IMR-90 (cell line): ENCODE measurements at regions not wholly inside any gene's neighbourhood (a gene's known extent, or its start where the extent isn't known, plus 50 kb on each side); places are given as distances from the start of the nearest gene placed in this dataset.

ENCODE experiments used
- ATAC-seq: fragments of 200-7000 bp; cut with Tn5 transposase; 2 replicates; pipeline ENCODE4 v1.9.1; 2020; ENCODE audit warnings: low read depth, mild to moderate bottlenecking, moderate library complexity
- BruUV-seq: library from RNA; stranded (reverse); fragments of 400-500 nt; replicated peaks from 2 replicates; lab custom pipeline; 2021; lab: Mats Ljungman, UMichigan
- CTCF ChIA-PET: fragments of 300-600 bp; formaldehyde crosslinking; extraction: SDS; loops from one replicate; lab custom pipeline; 2021; ENCODE audit warnings: antibody characterized with exemption; lab: Yijun Ruan, JAX
- POLR2A ChIA-PET: fragments of 300-600 bp; sonication (Branson Sonifier 250); formaldehyde crosslinking; loops from one replicate; lab custom pipeline; 2022; ENCODE audit warnings: antibody characterized with exemption; ENCODE audit not compliant: unreplicated experiment; lab: Charles Lee
- DNase-seq: peaks from one replicate; pipeline ENCODE4 v3.0.0; 2013
- H2AFZ ChIP-seq: replicated peaks from 2 replicates; pipeline ENCODE3; 2013; ENCODE audit warnings: low read length, mild to moderate bottlenecking; ENCODE audit not compliant: poor library complexity
- H2AK5ac ChIP-seq: 2 replicates; pipeline ENCODE4 v1.6.1; 2013; ENCODE audit warnings: low read depth, low read length, inconsistent platforms
- H2AK9ac ChIP-seq: replicated peaks from 2 replicates; pipeline ENCODE3; 2013; ENCODE audit warnings: mild to moderate bottlenecking, low read depth, low read length, moderate library complexity; ENCODE audit not compliant: poor library complexity
- H2BK120ac ChIP-seq: 2 replicates; pipeline ENCODE4 v1.6.1; 2013; ENCODE audit warnings: low read depth, low read length, inconsistent platforms
- H2BK15ac ChIP-seq: 3 replicates; pipeline ENCODE4 v1.6.1; 2013; ENCODE audit warnings: low read depth, low read length, inconsistent platforms
- H2BK20ac ChIP-seq: 2 replicates; pipeline ENCODE4 v1.6.1; 2013; ENCODE audit warnings: low read depth, mild to moderate bottlenecking, inconsistent platforms, low read length, moderate library complexity
- H2BK5ac ChIP-seq: 2 replicates; pipeline ENCODE4 v1.6.1; 2013; ENCODE audit warnings: mild to moderate bottlenecking, low read depth, low read length, inconsistent platforms; ENCODE audit not compliant: poor library complexity, severe bottlenecking
- H3K14ac ChIP-seq: replicated peaks from 2 replicates; pipeline ENCODE4 v1.6.1; 2013; ENCODE audit warnings: low read depth, low read length, inconsistent platforms
- H3K18ac ChIP-seq: 2 replicates; pipeline ENCODE4 v1.6.1; 2013; ENCODE audit warnings: low read depth, low read length, control low read depth
- H3K23ac ChIP-seq: 2 replicates; pipeline ENCODE4 v1.6.1; 2013; ENCODE audit warnings: low read depth, low read length, inconsistent platforms
- H3K27ac ChIP-seq: 2 replicates; pipeline ENCODE4 v1.5.1; 2013; ENCODE audit warnings: mild to moderate bottlenecking, control low read depth, low read length; ENCODE audit not compliant: insufficient read depth
- H3K27me3 ChIP-seq: 2 replicates; pipeline ENCODE4 v1.6.1; 2013; ENCODE audit warnings: low read length; ENCODE audit not compliant: control insufficient read depth, insufficient read depth
- H3K36me3 ChIP-seq: 2 replicates; pipeline ENCODE4 v1.6.1; 2013; ENCODE audit warnings: low read length, mixed read lengths; ENCODE audit not compliant: control insufficient read depth, insufficient read depth
- H3K4ac ChIP-seq: 2 replicates; pipeline ENCODE4 v1.6.1; 2013; ENCODE audit warnings: low read depth, low read length, inconsistent platforms
- H3K4me1 ChIP-seq: 2 replicates; pipeline ENCODE4 v1.6.1; 2013; ENCODE audit warnings: low read length, mixed read lengths; ENCODE audit not compliant: control insufficient read depth, insufficient read depth
- H3K4me2 ChIP-seq: 2 replicates; pipeline ENCODE4 v1.6.1; 2013; ENCODE audit warnings: low read depth, mild to moderate bottlenecking, control low read depth, low read length, moderate library complexity
- H3K4me3 ChIP-seq: 2 replicates; pipeline ENCODE4 v1.5.1; 2013; ENCODE audit warnings: low read depth, mild to moderate bottlenecking, control low read depth, low read length, moderate library complexity; ENCODE audit not compliant: insufficient read depth
- H3K56ac ChIP-seq: 2 replicates; pipeline ENCODE4 v1.6.1; 2013; ENCODE audit warnings: low read length, inconsistent platforms; ENCODE audit not compliant: insufficient read depth; ENCODE audit errors: extremely low read depth
- H3K79me1 ChIP-seq, 2 experiments: 2 replicates each; pipeline ENCODE4 v1.6.1; 2013; ENCODE audit warnings: low read length in 2 of 2, inconsistent platforms in 1 of 2, low read depth in 1 of 2
- H3K9ac ChIP-seq: 2 replicates; pipeline ENCODE4 v1.6.1; 2013; ENCODE audit warnings: low read depth, low read length, control low read depth
- H3K9me1 ChIP-seq: 2 replicates; pipeline ENCODE4 v1.6.1; 2013; ENCODE audit warnings: low read length, inconsistent platforms; ENCODE audit not compliant: insufficient read depth
- H3K9me3 ChIP-seq: 2 replicates; pipeline ENCODE4 v1.6.1; 2013; ENCODE audit warnings: low read length; ENCODE audit not compliant: control insufficient read depth, insufficient read depth
- H4K20me1 ChIP-seq: 2 replicates; pipeline ENCODE4 v1.6.1; 2013; ENCODE audit warnings: low read length, inconsistent platforms; ENCODE audit not compliant: insufficient read depth
- H4K5ac ChIP-seq: 2 replicates; pipeline ENCODE4 v1.6.1; 2013; ENCODE audit warnings: mild to moderate bottlenecking, low read depth, low read length, control low read depth
- H4K8ac ChIP-seq, 2 experiments: 2 replicates each; pipeline ENCODE4 v1.6.1; 2013; ENCODE audit warnings: low read depth in 2 of 2, low read length in 2 of 2, control low read depth in 1 of 2, inconsistent platforms in 1 of 2
- H4K91ac ChIP-seq: 2 replicates; pipeline ENCODE4 v1.6.1; 2013; ENCODE audit warnings: low read depth, low read length, inconsistent platforms; ENCODE audit not compliant: insufficient read depth
- BHLHE40 ChIP-seq: fragments of 150-350 bp; IDR thresholded peaks from 2 replicates; pipeline ENCODE4 v1.6.1; 2016; ENCODE audit warnings: mild to moderate bottlenecking, low read depth, low read length
- CEBPB ChIP-seq: IDR thresholded peaks from 2 replicates; pipeline ENCODE4 v1.6.1; 2012; ENCODE audit warnings: low read depth, low read length, improper control_type of control experiment
- CHD1 ChIP-seq: IDR thresholded peaks from 2 replicates; pipeline ENCODE4 v1.6.1; 2012; ENCODE audit warnings: low read depth, low read length, improper control_type of control experiment
- FOS ChIP-seq: fragments of 150-350 bp; IDR thresholded peaks from 2 replicates; pipeline ENCODE4 v1.6.1; 2016; ENCODE audit warnings: low read depth, low read length
- MAZ ChIP-seq: IDR thresholded peaks from 2 replicates; pipeline ENCODE4 v1.6.1; 2012; ENCODE audit warnings: low read depth, mild to moderate bottlenecking, low read length, improper control_type of control experiment, moderate library complexity, borderline replicate concordance
- MXI1 ChIP-seq: IDR thresholded peaks from 2 replicates; pipeline ENCODE4 v1.6.1; 2012; ENCODE audit warnings: low read depth, mild to moderate bottlenecking, low read length, moderate library complexity, borderline replicate concordance
- NFE2L2 ChIP-seq: fragments of 150-350 bp; IDR thresholded peaks from 2 replicates; pipeline ENCODE4 v1.6.1; 2016; ENCODE audit warnings: low read depth, mild to moderate bottlenecking, low read length
- POLR2A ChIP-seq: IDR thresholded peaks from 2 replicates; pipeline ENCODE4 v1.6.1; 2012; ENCODE audit warnings: mild to moderate bottlenecking, low read depth, low read length
- RAD21 ChIP-seq: IDR thresholded peaks from 2 replicates; pipeline ENCODE4 v1.6.1; 2012; ENCODE audit warnings: low read length, improper control_type of control experiment
- RFX5 ChIP-seq: IDR thresholded peaks from 2 replicates; pipeline ENCODE4 v1.8.0; 2012; ENCODE audit warnings: low read depth, mild to moderate bottlenecking, low read length, moderate library complexity
- SMC3 ChIP-seq: fragments of 150-350 bp; IDR thresholded peaks from 2 replicates; pipeline ENCODE4 v1.6.1; 2016; ENCODE audit warnings: low read depth, mild to moderate bottlenecking, antibody characterized with exemption, low read length, moderate library complexity
- WGBS, 2 experiments: methylation state at CpG; one replicate each; pipeline versions ENCODE4 v1.1.5 to v1.1.7; 2013; ENCODE audit warnings: missing lambda C conversion rate in 2 of 2; ENCODE audit not compliant: insufficient read length in 1 of 2; ENCODE audit errors: extremely low coverage in 2 of 2; 5-methylcytosine and 5-hydroxymethylcytosine counted together
- dilution Hi-C: fragments of 300-500 bp; cut with HindIII; formaldehyde crosslinking; loops from one replicate; pipeline ENCODE4 v1.14.3; 2018; ENCODE audit warnings: low sequenced_read_pairs; ENCODE audit not compliant: unreplicated experiment
- in situ Hi-C: fragments of 300-500 bp; cut with MboI; formaldehyde crosslinking; loops from 3 replicates; pipeline ENCODE4 v1.14.3; 2019; ENCODE audit warnings: low sequenced_read_pairs, inconsistent platforms, mixed read lengths
- intact Hi-C: fragments of 100-400 bp; cut with micrococcal nuclease; formaldehyde crosslinking; loops from 2 replicates; pipeline ENCODE4 v1.10.0; 2022
- TF ChIP-seq, protein P1 (sequence below): fragments of 150-350 bp; IDR thresholded peaks from 2 replicates; pipeline ENCODE4 v1.6.1; 2017; ENCODE audit warnings: mild to moderate bottlenecking, antibody characterized with exemption, low read length, low read depth
- TF ChIP-seq, protein P2 (sequence below): conservative IDR thresholded peaks from 2 replicates; pipeline ENCODE4 v1.5.1; 2012; ENCODE audit warnings: mild to moderate bottlenecking, low read depth, low read length, improper control_type of control experiment

DNA sequence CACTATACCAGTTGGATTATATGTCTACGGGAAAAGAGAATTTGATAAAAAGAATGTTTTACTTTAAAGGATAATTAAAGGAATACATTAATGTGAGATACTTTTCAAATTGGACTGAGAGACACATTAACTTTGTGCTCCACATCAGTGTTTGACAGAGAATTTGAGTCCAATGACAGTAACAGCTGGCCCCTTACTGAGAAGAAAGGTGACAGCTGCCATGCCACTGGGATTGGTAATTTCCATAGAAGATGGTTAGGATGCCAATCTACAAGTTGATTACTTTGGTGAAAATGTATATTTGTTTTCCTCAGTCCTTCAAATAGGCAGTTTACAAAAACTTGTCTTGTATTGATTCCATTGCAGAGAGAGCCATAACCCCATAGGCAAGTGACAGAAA lies 578.4 kb downstream of the SLCO4C1 start:
- Histone ChIP-seq H4K20me1 (no peaks in the 10 kb centered on the region), H3K4me1 (no peaks in the 10 kb centered on the region), H2BK5ac (no peak overlapping the region), H4K8ac (no peak overlapping the region), H4K91ac (no peak overlapping the region), H3K9me3 (no peaks in the 10 kb centered on the region; the same call in 1 of the 2 replicates), H4K5ac (no peak overlapping the region), H2AK5ac (no peak overlapping the region), H3K36me3 (no peaks in the 10 kb centered on the region), H2AFZ (no peak overlapping the region), H3K18ac (no peak overlapping the region), H3K14ac (no peak overlapping the region), H3K9me1 (no peaks in the 10 kb centered on the region), H3K9ac (no peak overlapping the region), H3K27ac (no peak overlapping the region), H3K56ac (no peak overlapping the region), H2AK9ac (no peak overlapping the region), H2BK120ac (no peak overlapping the region), H2BK20ac (no peak overlapping the region), H2BK15ac (no peak overlapping the region), H3K27me3 (no peaks in the 10 kb centered on the region), H3K4ac (no peak overlapping the region), H3K4me3 (no peak overlapping the region), H3K23ac (no peak overlapping the region), H3K4me2 (no peak overlapping the region), H3K79me1 (no peaks in the 10 kb centered on the region)
- no peak for TF ChIP-seq POLR2A
- no peak for TF ChIP-seq RAD21
- no peak for TF ChIP-seq CEBPB
- TF ChIP-seq BHLHE40 = no peak
- no peak for TF ChIP-seq CHD1
- no peak for TF ChIP-seq MXI1
- no peak for TF ChIP-seq NFE2L2
- TF ChIP-seq FOS = no peak
- TF ChIP-seq RFX5 = no peak
- no peak for TF ChIP-seq MAZ
- TF ChIP-seq, protein P1, sequence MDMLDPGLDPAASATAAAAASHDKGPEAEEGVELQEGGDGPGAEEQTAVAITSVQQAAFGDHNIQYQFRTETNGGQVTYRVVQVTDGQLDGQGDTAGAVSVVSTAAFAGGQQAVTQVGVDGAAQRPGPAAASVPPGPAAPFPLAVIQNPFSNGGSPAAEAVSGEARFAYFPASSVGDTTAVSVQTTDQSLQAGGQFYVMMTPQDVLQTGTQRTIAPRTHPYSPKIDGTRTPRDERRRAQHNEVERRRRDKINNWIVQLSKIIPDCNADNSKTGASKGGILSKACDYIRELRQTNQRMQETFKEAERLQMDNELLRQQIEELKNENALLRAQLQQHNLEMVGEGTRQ = no peak
- TF ChIP-seq, protein P2, sequence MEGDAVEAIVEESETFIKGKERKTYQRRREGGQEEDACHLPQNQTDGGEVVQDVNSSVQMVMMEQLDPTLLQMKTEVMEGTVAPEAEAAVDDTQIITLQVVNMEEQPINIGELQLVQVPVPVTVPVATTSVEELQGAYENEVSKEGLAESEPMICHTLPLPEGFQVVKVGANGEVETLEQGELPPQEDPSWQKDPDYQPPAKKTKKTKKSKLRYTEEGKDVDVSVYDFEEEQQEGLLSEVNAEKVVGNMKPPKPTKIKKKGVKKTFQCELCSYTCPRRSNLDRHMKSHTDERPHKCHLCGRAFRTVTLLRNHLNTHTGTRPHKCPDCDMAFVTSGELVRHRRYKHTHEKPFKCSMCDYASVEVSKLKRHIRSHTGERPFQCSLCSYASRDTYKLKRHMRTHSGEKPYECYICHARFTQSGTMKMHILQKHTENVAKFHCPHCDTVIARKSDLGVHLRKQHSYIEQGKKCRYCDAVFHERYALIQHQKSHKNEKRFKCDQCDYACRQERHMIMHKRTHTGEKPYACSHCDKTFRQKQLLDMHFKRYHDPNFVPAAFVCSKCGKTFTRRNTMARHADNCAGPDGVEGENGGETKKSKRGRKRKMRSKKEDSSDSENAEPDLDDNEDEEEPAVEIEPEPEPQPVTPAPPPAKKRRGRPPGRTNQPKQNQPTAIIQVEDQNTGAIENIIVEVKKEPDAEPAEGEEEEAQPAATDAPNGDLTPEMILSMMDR = no peak
- TF ChIP-seq SMC3 = no peak
- intact Hi-C loops (no loop called here), in situ Hi-C loops (no loop called here), dilution Hi-C loops (no loop called here)
- no CpG with 5 or more reads among the region's 1 CpG for WGBS, 2 experiments
- ATAC-seq = no peak
- POLR2A ChIA-PET = no interaction called here
- no TSS peak for BruUV-seq
- CTCF ChIA-PET = no interaction called here
- DNase-seq = no peak
